ENCODE measurements at regions not wholly inside any gene's neighbourhood (a gene's known extent, or its start where the extent isn't known, plus 50 kb on each side); places are given as distances from the start of the nearest gene placed in this dataset.

DNA sequence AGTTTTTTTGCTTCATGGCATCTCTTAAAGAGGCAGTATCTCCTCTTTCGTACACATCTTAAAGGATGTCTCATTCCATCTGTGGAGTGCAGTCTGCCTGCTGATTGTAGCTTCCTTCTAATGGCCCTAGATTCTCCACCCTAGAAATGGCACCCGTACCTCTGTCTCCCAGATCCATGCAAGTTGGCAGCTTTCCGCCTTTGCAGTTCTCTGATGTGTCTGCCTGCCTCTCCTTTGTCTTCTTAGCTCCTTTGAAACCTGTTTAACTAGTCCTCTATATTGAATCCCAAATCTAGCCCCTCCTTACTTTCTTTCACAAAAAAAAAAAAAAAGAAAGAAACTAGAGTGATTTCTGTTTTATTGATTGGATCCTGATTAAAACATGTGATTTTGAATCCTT lies 1025.0 kb downstream of the ZPLD1 start:
- 77 to 92% methylated on average over 3 of the region's 3 CpGs for WGBS, 2 donors
- DNase-seq = no peak

DNA sequence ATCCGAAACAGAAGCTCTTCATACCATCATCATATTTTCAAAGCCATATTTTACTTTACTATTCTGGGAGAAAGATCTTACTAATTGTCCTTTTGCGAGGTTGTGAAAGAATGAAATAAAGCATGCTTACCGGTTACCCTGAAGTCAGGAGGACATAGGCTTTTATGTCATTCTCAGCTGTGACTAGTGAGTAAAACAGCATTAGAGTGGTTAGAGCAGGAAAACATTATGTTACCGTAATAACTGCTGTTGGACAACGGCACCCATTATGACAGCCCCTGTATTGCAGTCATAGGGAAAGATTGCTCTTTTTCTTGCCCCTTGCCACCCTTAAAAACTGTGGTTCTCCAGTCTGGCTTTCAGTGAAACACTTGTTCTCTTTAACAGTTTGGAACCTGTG lies 1035.7 kb downstream of the ZPLD1 start:
- DNase-seq (no peak), ATAC-seq (ENCODE audit: insufficient read depth, low FRiP score) (no peak)
- WGBS, 2 donors = 82 to 91% methylated on average over 5 of the region's 5 CpGs

More for the DNA sequence above, 1025.0 kb downstream of the ZPLD1 start:
- no peak overlapping the region for H3K27ac ChIP-seq (ENCODE audit: low read depth in 1 of 2, low read length in 1 of 2)
- no peaks in the 10 kb centered on the region for H3K9me3 ChIP-seq (ENCODE audit: control insufficient read depth in 4 of 4, insufficient read depth in 3 of 4, low read length in 3 of 4)
- H3K36me3 ChIP-seq (ENCODE audit: control insufficient read depth in 4 of 4, insufficient read depth in 4 of 4, low read length in 4 of 4) = no peaks in the 10 kb centered on the region
- no peak overlapping the region for H3K4me3 ChIP-seq
- H3K4me1 ChIP-seq (ENCODE audit: control insufficient read depth in 5 of 5, insufficient read depth in 5 of 5, low read length in 5 of 5) = no peaks in the 10 kb centered on the region
- TF ChIP-seq, protein P1, sequence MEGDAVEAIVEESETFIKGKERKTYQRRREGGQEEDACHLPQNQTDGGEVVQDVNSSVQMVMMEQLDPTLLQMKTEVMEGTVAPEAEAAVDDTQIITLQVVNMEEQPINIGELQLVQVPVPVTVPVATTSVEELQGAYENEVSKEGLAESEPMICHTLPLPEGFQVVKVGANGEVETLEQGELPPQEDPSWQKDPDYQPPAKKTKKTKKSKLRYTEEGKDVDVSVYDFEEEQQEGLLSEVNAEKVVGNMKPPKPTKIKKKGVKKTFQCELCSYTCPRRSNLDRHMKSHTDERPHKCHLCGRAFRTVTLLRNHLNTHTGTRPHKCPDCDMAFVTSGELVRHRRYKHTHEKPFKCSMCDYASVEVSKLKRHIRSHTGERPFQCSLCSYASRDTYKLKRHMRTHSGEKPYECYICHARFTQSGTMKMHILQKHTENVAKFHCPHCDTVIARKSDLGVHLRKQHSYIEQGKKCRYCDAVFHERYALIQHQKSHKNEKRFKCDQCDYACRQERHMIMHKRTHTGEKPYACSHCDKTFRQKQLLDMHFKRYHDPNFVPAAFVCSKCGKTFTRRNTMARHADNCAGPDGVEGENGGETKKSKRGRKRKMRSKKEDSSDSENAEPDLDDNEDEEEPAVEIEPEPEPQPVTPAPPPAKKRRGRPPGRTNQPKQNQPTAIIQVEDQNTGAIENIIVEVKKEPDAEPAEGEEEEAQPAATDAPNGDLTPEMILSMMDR (IDR thresholded peaks at IDR 0.05; ENCODE audit: control extremely low read depth, extremely low read depth) = no peak
- no peak overlapping the region for H3K9ac ChIP-seq (ENCODE audit: insufficient read depth in 1 of 2, low read length in 2 of 2)
- no peak for ATAC-seq (ENCODE audit: insufficient read depth, low FRiP score)
- no peaks in the 10 kb centered on the region for H3K27me3 ChIP-seq (ENCODE audit: control insufficient read depth in 3 of 3, insufficient read depth in 3 of 3, low read length in 2 of 3)

DNA sequence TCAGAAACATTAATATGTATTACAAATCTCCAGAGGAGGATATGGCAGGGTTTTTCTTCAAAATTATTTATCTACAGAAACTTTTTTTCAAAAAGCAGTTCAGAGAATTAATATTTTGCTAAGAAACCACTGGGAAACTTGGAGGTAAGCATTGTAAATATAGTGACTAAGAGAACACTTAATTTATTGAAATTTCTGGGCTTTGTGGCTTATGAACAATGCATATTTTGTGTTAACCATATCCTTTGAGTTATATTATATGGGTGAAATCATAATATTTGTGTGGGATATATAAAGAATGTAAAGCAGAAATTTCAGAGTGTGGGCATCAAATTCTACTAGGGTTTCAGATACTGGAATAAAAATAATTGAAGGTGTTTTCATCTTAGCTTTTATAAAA lies 1059.2 kb downstream of the ZPLD1 start:
- no peaks in the 10 kb centered on the region for H3K9me3 ChIP-seq (ENCODE audit: control insufficient read depth in 4 of 4, insufficient read depth in 3 of 4, low read length in 3 of 4)
- no peaks in the 10 kb centered on the region for H3K4me1 ChIP-seq (ENCODE audit: control insufficient read depth in 5 of 5, insufficient read depth in 5 of 5, low read length in 5 of 5)
- no peaks in the 10 kb centered on the region for H3K27me3 ChIP-seq (ENCODE audit: control insufficient read depth in 3 of 3, insufficient read depth in 3 of 3, low read length in 2 of 3)
- H3K27ac ChIP-seq (ENCODE audit: low read depth in 1 of 2, low read length in 1 of 2) = no peak overlapping the region
- no peak overlapping the region for H3K4me3 ChIP-seq
- no peak overlapping the region for H3K9ac ChIP-seq (ENCODE audit: insufficient read depth in 1 of 2, low read length in 2 of 2)
- H3K36me3 ChIP-seq (ENCODE audit: control insufficient read depth in 4 of 4, insufficient read depth in 4 of 4, low read length in 4 of 4) = no peaks in the 10 kb centered on the region
- DNase-seq (no peak), ATAC-seq (ENCODE audit: insufficient read depth, low FRiP score) (no peak)
- TF ChIP-seq, protein P1 (IDR thresholded peaks at IDR 0.05; ENCODE audit: control extremely low read depth, extremely low read depth) = no peak

More for the DNA sequence above, 1035.7 kb downstream of the ZPLD1 start:
- H3K27me3 ChIP-seq (ENCODE audit: control insufficient read depth in 3 of 3, insufficient read depth in 3 of 3, low read length in 2 of 3) = no peaks in the 10 kb centered on the region
- no peak overlapping the region for H3K4me3 ChIP-seq
- H3K27ac ChIP-seq (ENCODE audit: low read depth in 1 of 2, low read length in 1 of 2) = no peak overlapping the region
- no peaks in the 10 kb centered on the region for H3K4me1 ChIP-seq (ENCODE audit: control insufficient read depth in 5 of 5, insufficient read depth in 5 of 5, low read length in 5 of 5)
- no peaks in the 10 kb centered on the region for H3K36me3 ChIP-seq (ENCODE audit: control insufficient read depth in 4 of 4, insufficient read depth in 4 of 4, low read length in 4 of 4)
- TF ChIP-seq, protein P1 (IDR thresholded peaks at IDR 0.05; ENCODE audit: control extremely low read depth, extremely low read depth) = no peak
- no peak overlapping the region for H3K9ac ChIP-seq (ENCODE audit: insufficient read depth in 1 of 2, low read length in 2 of 2)
- H3K9me3 ChIP-seq (ENCODE audit: control insufficient read depth in 4 of 4, insufficient read depth in 3 of 4, low read length in 3 of 4) = no peaks in the 10 kb centered on the region

DNA sequence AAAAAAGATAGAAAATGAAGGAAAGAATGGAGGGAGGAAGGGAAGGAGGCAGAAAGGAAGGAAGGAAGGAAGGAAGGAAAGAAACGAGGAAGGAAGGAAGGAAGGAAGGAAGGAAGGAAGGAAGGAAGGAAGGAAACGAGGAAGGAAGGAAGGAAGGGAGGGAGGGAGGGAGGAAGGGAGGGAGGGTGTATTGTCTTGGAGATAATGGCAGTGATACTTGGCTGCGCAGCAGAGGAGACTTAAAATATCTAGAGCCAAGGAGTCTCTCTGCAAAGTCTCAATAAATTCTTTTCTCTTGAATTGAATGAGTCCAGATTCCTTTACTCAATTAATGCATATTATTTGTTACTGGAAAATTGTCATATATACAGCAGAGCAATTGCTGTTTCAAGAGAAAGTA lies 1059.7 kb downstream of the ZPLD1 start:
- Histone ChIP-seq H3K27me3 (ENCODE audit: control insufficient read depth in 3 of 3, insufficient read depth in 3 of 3, low read length in 2 of 3) (no peaks in the 10 kb centered on the region), H3K27ac (ENCODE audit: low read depth in 1 of 2, low read length in 1 of 2) (no peak overlapping the region), H3K9me3 (ENCODE audit: control insufficient read depth in 4 of 4, insufficient read depth in 3 of 4, low read length in 3 of 4) (no peaks in the 10 kb centered on the region), H3K4me3 (no peak overlapping the region), H3K4me1 (ENCODE audit: control insufficient read depth in 5 of 5, insufficient read depth in 5 of 5, low read length in 5 of 5) (no peaks in the 10 kb centered on the region), H3K36me3 (ENCODE audit: control insufficient read depth in 4 of 4, insufficient read depth in 4 of 4, low read length in 4 of 4) (no peaks in the 10 kb centered on the region), H3K9ac (ENCODE audit: insufficient read depth in 1 of 2, low read length in 2 of 2) (no peak overlapping the region)
- no peak for DNase-seq
- TF ChIP-seq, protein P1 (IDR thresholded peaks at IDR 0.05; ENCODE audit: control extremely low read depth, extremely low read depth) = no peak
- no peak for ATAC-seq (ENCODE audit: insufficient read depth, low FRiP score)
- WGBS, 2 donors = 52 to 65% methylated on average over 3 of the region's 3 CpGs

All from lung (tissue), 11 donors.